C4-2B (cell line): ENCODE measurements at regions not wholly inside any gene's neighbourhood (a gene's known extent, or its start where the extent isn't known, plus 50 kb on each side); places are given as distances from the start of the nearest gene placed in this dataset.

Experiments
- H3K27ac ChIP-seq: fragments of 450-650 bp; 2 replicates; pipeline ENCODE4 v1.5.1; 2017
- ZFX ChIP-seq: fragments of 450-650 bp; IDR thresholded peaks from 2 replicates; pipeline ENCODE4 v1.6.1; 2017
- TF ChIP-seq, protein P1 (sequence below): fragments of 450-650 bp; conservative IDR thresholded peaks from 2 replicates; pipeline ENCODE4 v1.5.1; 2017; ENCODE audit warnings: mild to moderate bottlenecking

- no peak overlapping the region for H3K27ac ChIP-seq
- TF ChIP-seq, protein P1, sequence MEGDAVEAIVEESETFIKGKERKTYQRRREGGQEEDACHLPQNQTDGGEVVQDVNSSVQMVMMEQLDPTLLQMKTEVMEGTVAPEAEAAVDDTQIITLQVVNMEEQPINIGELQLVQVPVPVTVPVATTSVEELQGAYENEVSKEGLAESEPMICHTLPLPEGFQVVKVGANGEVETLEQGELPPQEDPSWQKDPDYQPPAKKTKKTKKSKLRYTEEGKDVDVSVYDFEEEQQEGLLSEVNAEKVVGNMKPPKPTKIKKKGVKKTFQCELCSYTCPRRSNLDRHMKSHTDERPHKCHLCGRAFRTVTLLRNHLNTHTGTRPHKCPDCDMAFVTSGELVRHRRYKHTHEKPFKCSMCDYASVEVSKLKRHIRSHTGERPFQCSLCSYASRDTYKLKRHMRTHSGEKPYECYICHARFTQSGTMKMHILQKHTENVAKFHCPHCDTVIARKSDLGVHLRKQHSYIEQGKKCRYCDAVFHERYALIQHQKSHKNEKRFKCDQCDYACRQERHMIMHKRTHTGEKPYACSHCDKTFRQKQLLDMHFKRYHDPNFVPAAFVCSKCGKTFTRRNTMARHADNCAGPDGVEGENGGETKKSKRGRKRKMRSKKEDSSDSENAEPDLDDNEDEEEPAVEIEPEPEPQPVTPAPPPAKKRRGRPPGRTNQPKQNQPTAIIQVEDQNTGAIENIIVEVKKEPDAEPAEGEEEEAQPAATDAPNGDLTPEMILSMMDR, result no peak
Observed at GRCh38 chr6:147715035-147715434, 206.5 kb downstream of the SAMD5 start.

DNA sequence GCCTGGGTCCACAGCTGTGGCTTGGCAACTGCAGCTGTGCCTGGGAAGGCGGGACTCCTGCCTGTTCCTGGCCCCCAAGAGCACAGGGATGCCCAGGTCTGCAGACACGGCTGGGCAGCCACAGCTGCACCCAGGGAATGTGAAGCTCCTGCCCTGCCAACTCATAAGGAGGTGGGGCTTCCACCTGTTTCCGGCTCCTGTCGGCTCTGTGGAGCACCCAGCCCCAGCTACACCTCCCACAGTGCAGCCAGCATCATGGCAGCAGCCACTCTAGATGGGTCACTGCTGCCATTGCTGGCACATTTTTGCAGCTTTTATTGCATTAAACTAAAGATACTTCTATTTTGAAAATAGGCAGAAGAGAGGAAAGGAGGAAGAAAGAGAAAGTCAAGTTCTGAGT lies 207.9 kb downstream of the SAMD5 start:
- TF ChIP-seq ZFX, result no peak
- TF ChIP-seq, protein P1, result no peak

GRCh38 chr6:147717991-147718390 lies 209.5 kb downstream of the SAMD5 start:
- TF ChIP-seq ZFX, result no peak
- TF ChIP-seq, protein P1, result no peak
- no peak overlapping the region for H3K27ac ChIP-seq

More for the DNA sequence above, 207.9 kb downstream of the SAMD5 start:
- H3K27ac ChIP-seq, result no peak overlapping the region

- TF ChIP-seq, protein P1, result no peak
- TF ChIP-seq ZFX, result no peak
- H3K27ac ChIP-seq, result no peak overlapping the region
Observed at GRCh38 chr6:147722158-147722557, 213.7 kb downstream of the SAMD5 start.

- TF ChIP-seq ZFX, result no peak
- TF ChIP-seq, protein P1, result no peak
- no peak overlapping the region for H3K27ac ChIP-seq
Observed at GRCh38 chr6:147724454-147724853, 216.0 kb downstream of the SAMD5 start.

DNA sequence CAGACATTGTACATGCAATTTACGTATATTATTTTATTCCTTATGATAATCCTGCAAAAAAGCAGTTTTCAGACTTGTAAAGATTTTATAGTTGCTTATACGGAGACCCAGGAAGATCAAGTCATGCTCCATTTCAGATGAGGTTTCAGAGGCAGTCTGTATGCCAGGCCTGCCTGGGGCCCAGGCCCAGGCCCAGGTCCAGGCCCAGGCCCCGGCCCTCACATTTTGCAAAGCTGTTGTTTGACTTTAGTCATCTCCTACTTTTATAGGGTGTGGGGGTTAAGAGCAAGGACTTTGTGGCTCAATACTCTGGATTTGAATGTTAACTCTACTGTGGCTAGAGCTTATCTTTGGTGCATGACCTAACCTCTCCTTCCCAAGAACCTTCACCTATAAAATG lies 217.9 kb downstream of the SAMD5 start:
- no peak overlapping the region for H3K27ac ChIP-seq
- TF ChIP-seq, protein P1, result no peak
- TF ChIP-seq ZFX, result no peak

DNA sequence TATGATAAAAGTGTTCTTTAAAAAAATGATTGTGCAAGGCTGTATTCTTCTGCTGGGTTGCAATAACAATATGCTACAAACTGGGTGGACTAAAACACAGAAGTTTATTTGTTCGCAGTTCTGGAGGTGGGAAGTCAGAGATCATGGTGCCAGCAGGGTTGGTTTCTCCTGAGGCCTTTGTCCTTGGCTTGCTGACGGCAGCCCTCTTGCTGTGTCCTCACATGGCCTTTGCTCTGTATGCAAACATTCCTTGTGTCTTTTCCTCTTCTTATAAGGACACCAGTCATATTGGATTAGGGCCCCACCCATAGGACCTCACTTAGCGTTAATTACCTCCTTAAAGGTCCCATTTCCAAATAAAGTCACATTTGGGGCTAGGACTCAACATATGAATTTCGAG lies 220.4 kb downstream of the SAMD5 start:
- no peak overlapping the region for H3K27ac ChIP-seq
- TF ChIP-seq, protein P1, result no peak
- TF ChIP-seq ZFX, result no peak
